H1 (cell line): ENCODE measurements at regions not wholly inside any gene's neighbourhood (a gene's known extent, or its start where the extent isn't known, plus 50 kb on each side); places are given as distances from the start of the nearest gene placed in this dataset.

Experiments
- CEBPB ChIP-seq: IDR thresholded peaks from 2 replicates; pipeline ENCODE4 v1.6.1; 2012; ENCODE audit warnings: low read depth, low read length
- CTBP2 ChIP-seq: IDR thresholded peaks from 2 replicates; pipeline ENCODE4 v1.7.0; 2011; ENCODE audit warnings: borderline replicate concordance, mild to moderate bottlenecking, moderate library complexity, mixed read lengths, low read length; ENCODE audit not compliant: insufficient read depth, insufficient read length
- EGR1 ChIP-seq: IDR thresholded peaks from 2 replicates; pipeline ENCODE4 v1.6.1; 2011; ENCODE audit warnings: low read depth, low read length, borderline replicate concordance
- HDAC2 ChIP-seq, 2 experiments: fragments of 300-600 bp in 1 of 2; sonication (generic) in 1 of 2; IDR thresholded peaks; 2 replicates each; pipeline ENCODE4 v1.6.1; 2011 to 2012; ENCODE audit warnings: low read depth in 2 of 2, low read length in 2 of 2, mild to moderate bottlenecking in 2 of 2, moderate library complexity in 2 of 2, borderline replicate concordance in 1 of 2, inconsistent platforms in 1 of 2
- KDM5A ChIP-seq: fragments of 200-600 bp; IDR thresholded peaks from 2 replicates; pipeline ENCODE4 v1.7.1; 2012; ENCODE audit warnings: mild to moderate bottlenecking, low read length, inconsistent platforms, mixed read lengths
- POLR2AphosphoS5 ChIP-seq: IDR thresholded peaks from 2 replicates; pipeline ENCODE4 v1.6.1; 2011; ENCODE audit warnings: low read depth, low read length
- RFX5 ChIP-seq: IDR thresholded peaks from 2 replicates; pipeline ENCODE4 v1.6.1; 2011; ENCODE audit warnings: low read depth, low read length, improper control_type of control experiment, borderline replicate concordance
- SP4 ChIP-seq: IDR thresholded peaks from 2 replicates; pipeline ENCODE4 v1.6.1; 2012; ENCODE audit warnings: low read length, inconsistent platforms

GRCh38 chr11:29227811-29228210 is 789.0 kb downstream of the KCNA4 start (continued):
- TF ChIP-seq RFX5 (no peak), POLR2AphosphoS5 (no peak), CEBPB (no peak), EGR1 (no peak), HDAC2 (IDR thresholded peaks at IDR 0.05; ENCODE audit: borderline replicate concordance in 1 of 2, low read depth in 2 of 2, low read length in 2 of 2) (no peak), CTBP2 (no peak), KDM5A (no peak), SP4 (no peak)
- TF ChIP-seq, all 59 proteins: peak for 0
